B cell (primary cell): ENCODE measurements at regions not wholly inside any gene's neighbourhood (a gene's known extent, or its start where the extent isn't known, plus 50 kb on each side); places are given as distances from the start of the nearest gene placed in this dataset.

Experiments used
- ATAC-seq: fragments of 200-7000 bp; cut with Tn5 transposase; one replicate; pipeline ENCODE4 v1.10.0; 2021; ENCODE audit warnings: low read depth, mild to moderate bottlenecking, moderate number of reproducible peaks, moderate library complexity
- CTCF ChIA-PET: fragments of 350-600 bp; sonication (Branson Sonifier 250); formaldehyde crosslinking; loops from one replicate; lab custom pipeline; 2021; ENCODE audit warnings: antibody characterized with exemption, inconsistent platforms; lab: Charles Lee
- POLR2A ChIA-PET: fragments of 350-600 bp; sonication (Branson Sonifier 250); formaldehyde crosslinking; loops from one replicate; lab custom pipeline; 2021; ENCODE audit warnings: antibody characterized with exemption; lab: Charles Lee
- DNase-seq: peaks from one replicate; pipeline ENCODE4 v3.0.0; 2013
- H2AFZ ChIP-seq: 2 replicates; pipeline ENCODE4 v1.6.1; 2012; ENCODE audit warnings: mild to moderate bottlenecking, low read depth, low read length; ENCODE audit not compliant: insufficient read depth, poor library complexity, severe bottlenecking
- H3K27ac ChIP-seq, 2 donors: 1 replicate in 1 of 2; 2 replicates in 1 of 2; pipeline ENCODE4 v1.5.1; 2012 to 2013; ENCODE audit warnings: low read length in 2 of 2, mild to moderate bottlenecking in 2 of 2, moderate library complexity in 1 of 2
- H3K27me3 ChIP-seq, 4 experiments: fragments of 200-600 bp in 1 of 4; sonication (generic) in 1 of 4; replicated peaks in 1 of 4; 1 replicate in 2 of 4; 2 replicates in 2 of 4; pipeline versions ENCODE4 v1.6.1 to v1.7.0; 2013 to 2016; ENCODE audit warnings: low read length in 3 of 4, mild to moderate bottlenecking in 2 of 4, mixed read lengths in 1 of 4, moderate library complexity in 1 of 4; ENCODE audit not compliant: insufficient read depth in 4 of 4, control insufficient read depth in 3 of 4; ENCODE audit errors: control extremely low read depth in 1 of 4
- H3K36me3 ChIP-seq, 2 experiments: replicated peaks in 1 of 2; 1 replicate in 1 of 2; 2 replicates in 1 of 2; pipeline versions ENCODE4 v1.6.1 to v1.7.1; 2013; ENCODE audit warnings: low read length in 1 of 2; ENCODE audit not compliant: insufficient read depth in 2 of 2, control insufficient read depth in 1 of 2; ENCODE audit errors: control extremely low read depth in 1 of 2, extremely low read depth in 1 of 2
- H3K4me1 ChIP-seq, 2 donors: fragments of 200-600 bp in 1 of 2; sonication (generic) in 1 of 2; 1 replicate in 1 of 2; 2 replicates in 1 of 2; pipeline versions ENCODE4 v1.5.1 to v1.6.1; 2013 to 2017; ENCODE audit warnings: low read length in 2 of 2; ENCODE audit not compliant: control insufficient read depth in 2 of 2, insufficient read depth in 2 of 2
- H3K4me2 ChIP-seq: replicated peaks from 2 replicates; pipeline ENCODE3; 2012; ENCODE audit warnings: mild to moderate bottlenecking, low read depth, low read length; ENCODE audit not compliant: poor library complexity, severe bottlenecking
- H3K4me3 ChIP-seq, 5 experiments: fragments of 200-600 bp in 1 of 5; sonication (generic) in 1 of 5; 1 replicate in 3 of 5; 2 replicates in 2 of 5; pipeline versions ENCODE4 v1.5.1 to v1.7.0; 2011 to 2016; ENCODE audit warnings: low read length in 4 of 5, mild to moderate bottlenecking in 4 of 5, low read depth in 2 of 5, control low read depth in 1 of 5, moderate library complexity in 1 of 5; ENCODE audit not compliant: insufficient read depth in 1 of 5; ENCODE audit errors: control extremely low read depth in 1 of 5, extremely low read depth in 1 of 5
- H3K79me2 ChIP-seq: fragments of 200-600 bp; sonication (generic); one replicate; pipeline ENCODE4 v1.6.0; 2016; ENCODE audit warnings: low read length; ENCODE audit not compliant: control insufficient read depth, insufficient read depth
- H3K9ac ChIP-seq: fragments of 200-600 bp; sonication (generic); 2 replicates; pipeline ENCODE4 v1.6.1; 2017; ENCODE audit warnings: mild to moderate bottlenecking, low read length, moderate library complexity
- H3K9me3 ChIP-seq, 3 donors: one replicate each; pipeline versions ENCODE4 v1.6.1 to v1.7.1; 2013; ENCODE audit warnings: low read length in 2 of 3; ENCODE audit not compliant: control insufficient read depth in 2 of 3, insufficient read depth in 1 of 3; ENCODE audit errors: control extremely low read depth in 1 of 3
- H4K20me1 ChIP-seq: 2 replicates; pipeline ENCODE4 v1.6.0; 2012; ENCODE audit warnings: mild to moderate bottlenecking, low read length; ENCODE audit not compliant: insufficient read depth, control insufficient read depth, poor library complexity, severe bottlenecking
- H3K27ac Mint-ChIP-seq: one replicate; pipeline ENCODE4 v1.8.0; 2021; ENCODE audit warnings: mixed read lengths
- H3K27me3 Mint-ChIP-seq: one replicate; pipeline ENCODE4 v1.8.0; 2021; ENCODE audit warnings: mixed read lengths
- H3K4me1 Mint-ChIP-seq: one replicate; pipeline ENCODE4 v1.8.0; 2021; ENCODE audit warnings: mixed read lengths
- H3K4me3 Mint-ChIP-seq: one replicate; pipeline ENCODE4 v1.8.0; 2021; ENCODE audit warnings: mixed read lengths
- H3K9me3 Mint-ChIP-seq: one replicate; pipeline ENCODE4 v1.8.0; 2022; ENCODE audit warnings: mixed read lengths; ENCODE audit not compliant: insufficient read depth
- EZH2 ChIP-seq: IDR thresholded peaks from 2 replicates; pipeline ENCODE4 v1.6.1; 2012; ENCODE audit warnings: borderline replicate concordance, low read depth, mild to moderate bottlenecking, moderate library complexity, low read length; ENCODE audit not compliant: insufficient read depth, poor library complexity, severe bottlenecking
- WGBS: methylation state at CpG from one replicate; pipeline ENCODE4 v1.1.5; 2013; ENCODE audit warnings: missing lambda C conversion rate; ENCODE audit not compliant: insufficient coverage; 5-methylcytosine and 5-hydroxymethylcytosine counted together
- intact Hi-C: fragments of 100-400 bp; cut with micrococcal nuclease; formaldehyde crosslinking; loops from one replicate; pipeline ENCODE4 v1.10.0; 2022
- TF ChIP-seq, protein P1 (sequence below): fragments of 200-600 bp; IDR thresholded peaks from one replicate; pipeline ENCODE4 v1.8.0; 2022; ENCODE audit warnings: antibody characterized with exemption, mild to moderate bottlenecking

- H3K9me3 ChIP-seq, result peaks cover 0 to 12% (median 2%) of the 10 kb centered on the region in 3 donors
- H2AFZ ChIP-seq, result no peak overlapping the region
- H3K27ac Mint-ChIP-seq, result no peak overlapping the region
- TF ChIP-seq EZH2, result no peak
- TF ChIP-seq, protein P1, sequence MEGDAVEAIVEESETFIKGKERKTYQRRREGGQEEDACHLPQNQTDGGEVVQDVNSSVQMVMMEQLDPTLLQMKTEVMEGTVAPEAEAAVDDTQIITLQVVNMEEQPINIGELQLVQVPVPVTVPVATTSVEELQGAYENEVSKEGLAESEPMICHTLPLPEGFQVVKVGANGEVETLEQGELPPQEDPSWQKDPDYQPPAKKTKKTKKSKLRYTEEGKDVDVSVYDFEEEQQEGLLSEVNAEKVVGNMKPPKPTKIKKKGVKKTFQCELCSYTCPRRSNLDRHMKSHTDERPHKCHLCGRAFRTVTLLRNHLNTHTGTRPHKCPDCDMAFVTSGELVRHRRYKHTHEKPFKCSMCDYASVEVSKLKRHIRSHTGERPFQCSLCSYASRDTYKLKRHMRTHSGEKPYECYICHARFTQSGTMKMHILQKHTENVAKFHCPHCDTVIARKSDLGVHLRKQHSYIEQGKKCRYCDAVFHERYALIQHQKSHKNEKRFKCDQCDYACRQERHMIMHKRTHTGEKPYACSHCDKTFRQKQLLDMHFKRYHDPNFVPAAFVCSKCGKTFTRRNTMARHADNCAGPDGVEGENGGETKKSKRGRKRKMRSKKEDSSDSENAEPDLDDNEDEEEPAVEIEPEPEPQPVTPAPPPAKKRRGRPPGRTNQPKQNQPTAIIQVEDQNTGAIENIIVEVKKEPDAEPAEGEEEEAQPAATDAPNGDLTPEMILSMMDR, result no peak
- DNase-seq (no peak), ATAC-seq (no peak)
- H3K27ac ChIP-seq, result no peak overlapping the region
- no peak overlapping the region for H3K4me3 ChIP-seq
- ChIA-PET CTCF (no interaction called here), POLR2A (no interaction called here)
- intact Hi-C loops, result no loop called here
- no peaks in the 10 kb centered on the region for H3K27me3 Mint-ChIP-seq
- no peaks in the 10 kb centered on the region for H3K4me1 Mint-ChIP-seq
- H3K9me3 Mint-ChIP-seq, result peaks cover 8% of the 10 kb centered on the region
- WGBS, result 77% methylated on average over 2 of the region's 2 CpGs
- no peaks in the 10 kb centered on the region for H3K79me2 ChIP-seq
- no peaks in the 10 kb centered on the region for H3K36me3 ChIP-seq
- H3K27me3 ChIP-seq, result no peaks in the 10 kb centered on the region
- H3K9ac ChIP-seq, result no peak overlapping the region
- H3K4me2 ChIP-seq, result no peak overlapping the region
- H4K20me1 ChIP-seq, result no peaks in the 10 kb centered on the region
- no peaks in the 10 kb centered on the region for H3K4me1 ChIP-seq
- H3K4me3 Mint-ChIP-seq, result no peak overlapping the region
Measured at GRCh38 chr7:52091996-52092395, 775.4 kb upstream of the COBL start.

GRCh38 chr7:52091101-52091500, 774.5 kb upstream of the COBL start:
- ChIA-PET POLR2A (no interaction called here), CTCF (interaction anchor here (1.2 kb wide), 1 partner anchor 9 kb away, joined by 4 read pairs; no protein-coding TSS in a partner anchor)
- Histone ChIP-seq H3K27me3 (no peaks in the 10 kb centered on the region), H3K79me2 (no peaks in the 10 kb centered on the region), H2AFZ (no peak overlapping the region), H3K4me3 (no peak overlapping the region), H4K20me1 (no peaks in the 10 kb centered on the region), H3K9ac (no peak overlapping the region), H3K4me2 (no peak overlapping the region), H3K4me1 (no peaks in the 10 kb centered on the region), H3K9me3 (peaks cover 0 to 12% (median 2%) of the 10 kb centered on the region in 3 donors), H3K36me3 (no peaks in the 10 kb centered on the region), H3K27ac (no peak overlapping the region)
- H3K27ac Mint-ChIP-seq, result no peak overlapping the region
- H3K9me3 Mint-ChIP-seq, result peaks cover 8% of the 10 kb centered on the region
- no peaks in the 10 kb centered on the region for H3K27me3 Mint-ChIP-seq
- no peaks in the 10 kb centered on the region for H3K4me1 Mint-ChIP-seq
- TF ChIP-seq EZH2, result no peak
- TF ChIP-seq, protein P1, result no peak
- WGBS, result 93% methylated on average over 3 of the region's 6 CpGs
- ATAC-seq, result no peak
- intact Hi-C loops, result no loop called here
- no peak overlapping the region for H3K4me3 Mint-ChIP-seq
- no peak for DNase-seq
